ENCODE measurements at regions not wholly inside any gene's neighbourhood (a gene's known extent, or its start where the extent isn't known, plus 50 kb on each side); places are given as distances from the start of the nearest gene placed in this dataset.

GRCh38 chr18:78099979-78100588 is 850.4 kb downstream of the GALR1 start:
- Mint-ChIP-seq H3K27me3 (no peaks in the 10 kb centered on the region), H3K9me3 (ENCODE audit: low read depth) (peaks cover 17% of the 10 kb centered on the region), H3K27ac (no peak overlapping the region), H3K36me3 (ENCODE audit: insufficient read depth) (no peaks in the 10 kb centered on the region), H3K4me1 (ENCODE audit: low read depth) (no peaks in the 10 kb centered on the region), H3K4me3 (ENCODE audit: low read depth) (no peak overlapping the region)
- DNase-seq (ENCODE audit: low spot score, unreplicated experiment) = no peak
- TF ChIP-seq, protein P1, sequence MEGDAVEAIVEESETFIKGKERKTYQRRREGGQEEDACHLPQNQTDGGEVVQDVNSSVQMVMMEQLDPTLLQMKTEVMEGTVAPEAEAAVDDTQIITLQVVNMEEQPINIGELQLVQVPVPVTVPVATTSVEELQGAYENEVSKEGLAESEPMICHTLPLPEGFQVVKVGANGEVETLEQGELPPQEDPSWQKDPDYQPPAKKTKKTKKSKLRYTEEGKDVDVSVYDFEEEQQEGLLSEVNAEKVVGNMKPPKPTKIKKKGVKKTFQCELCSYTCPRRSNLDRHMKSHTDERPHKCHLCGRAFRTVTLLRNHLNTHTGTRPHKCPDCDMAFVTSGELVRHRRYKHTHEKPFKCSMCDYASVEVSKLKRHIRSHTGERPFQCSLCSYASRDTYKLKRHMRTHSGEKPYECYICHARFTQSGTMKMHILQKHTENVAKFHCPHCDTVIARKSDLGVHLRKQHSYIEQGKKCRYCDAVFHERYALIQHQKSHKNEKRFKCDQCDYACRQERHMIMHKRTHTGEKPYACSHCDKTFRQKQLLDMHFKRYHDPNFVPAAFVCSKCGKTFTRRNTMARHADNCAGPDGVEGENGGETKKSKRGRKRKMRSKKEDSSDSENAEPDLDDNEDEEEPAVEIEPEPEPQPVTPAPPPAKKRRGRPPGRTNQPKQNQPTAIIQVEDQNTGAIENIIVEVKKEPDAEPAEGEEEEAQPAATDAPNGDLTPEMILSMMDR (IDR thresholded peaks at IDR 0.05; ENCODE audit: unreplicated experiment) = no peak

DNA sequence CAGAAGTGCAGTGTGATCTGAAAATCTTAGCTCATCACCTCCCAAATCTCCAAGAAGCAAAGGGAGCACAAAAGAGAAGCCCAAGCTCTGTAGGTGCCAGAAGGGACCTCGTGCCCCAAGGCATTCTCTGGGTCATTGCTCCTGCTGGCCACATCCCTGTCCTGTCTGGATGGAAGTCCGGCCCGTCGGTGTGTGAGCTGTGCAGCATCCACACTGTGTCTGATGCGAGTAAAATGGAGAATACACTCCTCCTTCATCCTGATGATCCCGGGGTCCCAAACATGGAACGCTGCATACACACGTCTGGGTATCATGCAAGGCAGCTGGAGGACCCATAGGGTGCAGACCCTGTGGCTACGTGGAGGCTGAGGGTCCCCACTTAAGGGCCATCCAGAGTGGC is 851.4 kb downstream of the GALR1 start:
- no peaks in the 10 kb centered on the region for H3K36me3 Mint-ChIP-seq (ENCODE audit: insufficient read depth)
- no peaks in the 10 kb centered on the region for H3K27me3 Mint-ChIP-seq
- no peak overlapping the region for H3K4me3 Mint-ChIP-seq (ENCODE audit: low read depth)
- no peak overlapping the region for H3K27ac Mint-ChIP-seq
- peaks cover 17% of the 10 kb centered on the region for H3K9me3 Mint-ChIP-seq (ENCODE audit: low read depth)
- no peaks in the 10 kb centered on the region for H3K4me1 Mint-ChIP-seq (ENCODE audit: low read depth)
- DNase-seq (ENCODE audit: low spot score, unreplicated experiment) = no peak
- TF ChIP-seq, protein P1 (IDR thresholded peaks at IDR 0.05; ENCODE audit: unreplicated experiment) = no peak

DNA sequence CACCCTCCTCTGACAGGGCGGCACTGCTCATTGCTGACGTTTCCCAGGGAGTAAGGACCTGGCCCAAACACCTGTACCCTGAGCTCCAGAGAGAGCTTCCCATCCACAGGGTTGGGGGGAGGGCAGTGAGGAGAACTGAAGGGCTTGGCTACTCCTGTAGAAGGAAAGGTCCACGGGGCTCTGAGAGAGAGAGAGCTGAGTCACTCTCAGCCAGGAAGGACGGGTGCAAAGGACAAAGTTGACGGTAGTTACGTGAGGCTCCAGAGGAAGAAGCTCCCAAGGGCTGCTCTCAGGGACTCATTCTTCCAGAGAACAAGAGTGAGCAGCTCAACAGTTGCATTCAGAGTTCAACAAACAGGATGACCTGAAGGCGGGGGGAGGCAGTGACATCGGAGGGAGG is 852.5 kb downstream of the GALR1 start:
- Mint-ChIP-seq H3K4me3 (ENCODE audit: low read depth) (no peak overlapping the region), H3K27ac (no peak overlapping the region), H3K36me3 (ENCODE audit: insufficient read depth) (no peaks in the 10 kb centered on the region), H3K9me3 (ENCODE audit: low read depth) (peaks cover 18% of the 10 kb centered on the region), H3K27me3 (no peaks in the 10 kb centered on the region), H3K4me1 (ENCODE audit: low read depth) (no peaks in the 10 kb centered on the region)
- DNase-seq (ENCODE audit: low spot score, unreplicated experiment) = no peak
- TF ChIP-seq, protein P1 (IDR thresholded peaks at IDR 0.05; ENCODE audit: unreplicated experiment) = no peak

DNA sequence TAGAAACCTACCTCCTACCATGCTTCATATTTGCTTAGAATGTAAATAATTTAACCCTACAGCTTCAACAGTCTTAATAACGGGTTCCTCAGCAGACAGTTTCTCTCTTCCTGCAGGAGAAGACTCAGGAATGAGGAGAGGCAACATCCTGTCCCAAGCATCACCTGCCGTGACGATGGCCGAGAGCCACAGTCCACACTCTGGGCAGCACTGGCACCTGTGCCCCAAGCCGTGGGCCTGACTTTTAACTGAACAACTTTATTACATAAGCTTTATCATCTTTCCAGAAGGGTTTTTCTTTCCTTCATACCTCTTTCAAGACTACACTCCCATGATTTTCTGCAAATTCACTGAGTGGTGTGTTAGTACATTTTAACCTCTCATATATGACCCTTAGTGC is 856.0 kb downstream of the GALR1 start:
- DNase-seq (ENCODE audit: low spot score, unreplicated experiment) = no peak
- H3K27ac Mint-ChIP-seq = no peak overlapping the region
- H3K36me3 Mint-ChIP-seq (ENCODE audit: insufficient read depth) = no peaks in the 10 kb centered on the region
- H3K4me3 Mint-ChIP-seq (ENCODE audit: low read depth) = no peak overlapping the region
- TF ChIP-seq, protein P1 (IDR thresholded peaks at IDR 0.05; ENCODE audit: unreplicated experiment) = no peak
- H3K27me3 Mint-ChIP-seq = no peaks in the 10 kb centered on the region
- no peaks in the 10 kb centered on the region for H3K4me1 Mint-ChIP-seq (ENCODE audit: low read depth)
- H3K9me3 Mint-ChIP-seq (ENCODE audit: low read depth) = peaks cover 16% of the 10 kb centered on the region

GRCh38 chr18:78106946-78107345 is 857.3 kb downstream of the GALR1 start:
- H3K4me1 Mint-ChIP-seq (ENCODE audit: low read depth) = no peaks in the 10 kb centered on the region
- H3K4me3 Mint-ChIP-seq (ENCODE audit: low read depth) = no peak overlapping the region
- DNase-seq (ENCODE audit: low spot score, unreplicated experiment) = no peak
- no peaks in the 10 kb centered on the region for H3K36me3 Mint-ChIP-seq (ENCODE audit: insufficient read depth)
- TF ChIP-seq, protein P1 (IDR thresholded peaks at IDR 0.05; ENCODE audit: unreplicated experiment) = no peak
- H3K27ac Mint-ChIP-seq = no peak overlapping the region
- peaks cover 16% of the 10 kb centered on the region for H3K9me3 Mint-ChIP-seq (ENCODE audit: low read depth)
- H3K27me3 Mint-ChIP-seq = no peaks in the 10 kb centered on the region
